Neural cell (in vitro differentiated cells): ENCODE measurements at regions not wholly inside any gene's neighbourhood (a gene's known extent, or its start where the extent isn't known, plus 50 kb on each side); places are given as distances from the start of the nearest gene placed in this dataset.

Source experiments
- CTCF ChIP-seq: fragments of 450-650 bp; IDR thresholded peaks from 2 replicates; pipeline ENCODE4 v1.5.1; 2014; ENCODE audit warnings: antibody characterized with exemption, mild to moderate bottlenecking, moderate library complexity; ENCODE audit not compliant: poor library complexity, severe bottlenecking
- EZH2 ChIP-seq: fragments of 200-600, 300-800 bp; shearing (Covaris generic), sonication (generic); IDR thresholded peaks from 2 replicates; pipeline ENCODE4 v1.6.1; 2014; ENCODE audit warnings: antibody characterized with exemption, low read length, borderline replicate concordance, mild to moderate bottlenecking; ENCODE audit not compliant: insufficient read depth, poor library complexity, severe bottlenecking
- POLR2AphosphoS5 ChIP-seq: IDR thresholded peaks from 2 replicates; pipeline ENCODE4 v1.6.1; 2012

DNA sequence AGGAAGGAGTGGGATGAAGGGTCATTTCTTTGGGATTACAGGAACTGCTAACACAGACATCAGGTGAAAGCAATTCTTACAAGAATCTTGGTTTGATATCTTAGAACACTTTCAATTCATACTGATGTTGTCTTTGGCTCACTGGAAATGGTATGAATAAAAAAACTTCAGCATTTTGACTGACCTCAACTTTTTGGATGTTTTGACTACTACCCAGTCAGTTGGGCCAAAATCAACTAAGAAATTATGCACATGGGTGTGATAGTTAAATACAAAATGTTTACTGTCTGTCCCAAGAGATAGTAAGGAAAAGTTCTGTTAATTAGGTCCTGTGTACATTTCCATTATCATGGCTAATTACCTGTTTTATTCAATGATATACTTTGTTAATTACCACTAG, 165.5 kb upstream of the LRIG1 start:
- TF ChIP-seq CTCF (no peak), POLR2AphosphoS5 (no peak), EZH2 (no peak)
